GM19397 (cell line): ENCODE measurements at regions not wholly inside any gene's neighbourhood (a gene's known extent, or its start where the extent isn't known, plus 50 kb on each side); places are given as distances from the start of the nearest gene placed in this dataset.

ENCODE experiments used
- ATAC-seq: cut with Tn5 transposase; IDR thresholded peaks from one replicate; pipeline ENCODE4 v1.9.1; 2021; ENCODE audit warnings: mild to moderate bottlenecking, moderate library complexity; ENCODE audit not compliant: unreplicated experiment

- no peak for ATAC-seq
These were observed 143.9 kb upstream of the KLF14 start for GRCh38 chr7:130877991-130878305.

- no peak for ATAC-seq
These were observed 144.8 kb upstream of the KLF14 start for GRCh38 chr7:130878785-130879184.

GRCh38 chr7:130879191-130879590 lies 145.2 kb upstream of the KLF14 start:
- no peak for ATAC-seq

DNA sequence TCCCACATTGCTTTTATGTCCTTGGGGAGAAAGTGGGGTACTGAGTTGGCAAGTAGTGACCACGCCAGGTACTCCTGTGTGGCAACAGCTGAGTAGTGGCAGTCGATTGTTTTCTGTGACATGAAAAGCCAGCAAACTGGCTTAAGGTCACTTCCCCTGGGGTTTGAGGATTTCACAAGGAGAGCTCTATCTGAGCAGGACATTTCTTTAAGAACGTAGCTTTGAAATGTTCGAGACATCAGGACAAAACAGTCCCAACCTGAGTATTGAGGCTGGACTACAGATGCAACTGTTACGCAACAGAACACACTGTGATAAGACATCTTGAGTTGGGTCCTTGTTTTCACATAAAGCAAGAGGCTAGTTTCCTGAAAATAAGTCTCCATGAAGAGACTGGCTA lies 146.7 kb upstream of the KLF14 start:
- no peak for ATAC-seq

GRCh38 chr7:130881091-130881798 lies 147.2 kb upstream of the KLF14 start:
- ATAC-seq: no peak

DNA sequence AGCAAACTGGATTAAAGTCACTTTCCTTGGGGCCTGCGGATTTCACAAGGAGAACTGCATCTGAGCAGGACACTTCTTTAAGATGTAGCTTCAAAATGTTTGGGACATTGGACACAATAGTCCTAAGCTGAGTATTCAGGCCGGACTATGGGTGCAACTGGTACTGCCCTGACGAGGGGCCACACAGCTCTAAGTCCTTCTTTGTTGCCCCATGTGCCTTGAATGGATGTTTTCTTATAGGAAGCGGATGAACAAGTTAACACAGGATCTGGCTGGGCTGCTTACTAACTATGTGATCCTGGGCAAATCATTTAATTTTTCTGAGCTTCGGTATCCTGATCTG lies 147.8 kb upstream of the KLF14 start:
- ATAC-seq: no peak

DNA sequence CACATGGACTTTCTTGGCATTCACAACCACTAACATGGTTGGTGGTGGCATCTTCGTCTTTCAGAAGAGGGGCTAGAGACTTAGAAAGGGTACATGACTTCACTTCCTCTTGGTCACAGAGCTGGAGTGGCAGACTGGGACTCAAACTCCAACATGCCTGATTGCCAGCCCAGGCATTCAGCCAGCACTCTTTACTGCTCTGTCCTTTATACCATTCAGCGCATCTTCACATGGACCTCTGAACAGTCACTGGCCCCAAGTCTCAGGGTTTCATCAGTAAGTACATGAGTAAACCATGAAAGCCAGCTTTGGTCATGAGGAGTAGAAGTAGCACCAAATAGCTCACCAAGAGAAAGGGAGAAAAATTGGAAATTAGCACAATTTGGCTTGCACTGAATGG lies 148.4 kb upstream of the KLF14 start:
- ATAC-seq: no peak

DNA sequence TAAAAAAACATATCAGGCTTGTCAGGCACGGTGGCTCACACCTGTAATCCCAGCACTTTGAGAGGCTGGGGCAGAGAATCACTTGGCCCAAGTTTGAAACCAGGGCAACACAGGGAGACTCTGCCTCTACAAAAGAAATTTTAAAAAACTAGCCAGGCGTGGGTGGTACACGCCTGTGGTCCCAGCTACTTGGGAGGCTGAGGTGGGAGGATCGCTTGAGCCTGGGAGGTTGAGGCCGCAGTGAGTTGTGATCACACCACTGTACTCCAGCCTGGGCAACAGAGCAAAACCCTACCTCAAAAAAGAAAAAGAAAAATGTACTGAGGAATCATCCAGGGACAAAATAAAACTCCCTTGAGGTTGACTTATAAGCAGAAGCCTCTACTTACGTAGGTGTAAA lies 149.9 kb upstream of the KLF14 start:
- no peak for ATAC-seq

DNA sequence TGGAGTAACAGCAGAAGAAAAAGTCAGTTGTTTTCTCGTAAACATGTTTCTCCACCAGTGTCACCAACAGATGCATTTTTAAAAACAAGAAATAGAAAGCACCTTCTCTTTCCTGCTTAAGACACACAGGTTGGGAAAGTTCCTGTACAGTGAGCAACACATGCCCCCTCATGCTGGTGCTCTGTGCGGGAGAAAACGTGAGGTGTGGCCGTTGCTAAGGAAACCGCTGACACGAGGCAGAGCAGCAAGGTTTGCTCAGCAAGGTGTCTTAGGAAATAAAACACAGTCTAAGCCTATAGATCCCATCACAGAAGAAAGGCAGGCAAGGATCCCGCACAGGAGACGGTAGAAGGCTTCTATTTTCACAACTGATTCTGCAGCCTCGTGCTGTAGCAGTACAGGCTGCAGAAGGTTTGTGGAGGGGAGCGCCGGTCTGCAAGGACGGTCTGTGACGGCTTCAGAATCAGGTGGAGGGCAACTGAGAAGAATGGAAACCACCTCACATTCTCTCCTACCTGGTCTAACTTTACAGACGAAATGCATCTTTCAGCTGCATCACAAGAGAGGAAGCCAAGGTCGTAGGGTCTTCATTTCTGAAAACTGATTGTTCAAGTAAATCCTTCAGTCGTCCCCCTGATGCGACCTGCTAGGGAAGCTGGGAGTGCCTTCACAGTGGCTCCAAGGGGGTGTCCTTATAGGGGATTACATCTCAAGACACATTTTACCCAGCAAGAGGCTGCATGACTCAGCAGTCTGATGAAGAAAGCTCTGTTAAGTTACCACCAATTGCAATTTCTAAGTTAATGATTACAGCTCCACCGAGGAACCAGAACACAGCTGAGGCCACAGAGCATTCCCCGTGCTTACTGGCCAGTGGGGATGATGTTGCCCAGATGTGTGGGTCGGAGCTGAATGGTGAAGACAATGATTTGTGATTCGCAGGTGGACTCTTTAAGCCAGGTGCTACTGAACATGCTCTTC lies 150.7 kb upstream of the KLF14 start:
- no peak for ATAC-seq

DNA sequence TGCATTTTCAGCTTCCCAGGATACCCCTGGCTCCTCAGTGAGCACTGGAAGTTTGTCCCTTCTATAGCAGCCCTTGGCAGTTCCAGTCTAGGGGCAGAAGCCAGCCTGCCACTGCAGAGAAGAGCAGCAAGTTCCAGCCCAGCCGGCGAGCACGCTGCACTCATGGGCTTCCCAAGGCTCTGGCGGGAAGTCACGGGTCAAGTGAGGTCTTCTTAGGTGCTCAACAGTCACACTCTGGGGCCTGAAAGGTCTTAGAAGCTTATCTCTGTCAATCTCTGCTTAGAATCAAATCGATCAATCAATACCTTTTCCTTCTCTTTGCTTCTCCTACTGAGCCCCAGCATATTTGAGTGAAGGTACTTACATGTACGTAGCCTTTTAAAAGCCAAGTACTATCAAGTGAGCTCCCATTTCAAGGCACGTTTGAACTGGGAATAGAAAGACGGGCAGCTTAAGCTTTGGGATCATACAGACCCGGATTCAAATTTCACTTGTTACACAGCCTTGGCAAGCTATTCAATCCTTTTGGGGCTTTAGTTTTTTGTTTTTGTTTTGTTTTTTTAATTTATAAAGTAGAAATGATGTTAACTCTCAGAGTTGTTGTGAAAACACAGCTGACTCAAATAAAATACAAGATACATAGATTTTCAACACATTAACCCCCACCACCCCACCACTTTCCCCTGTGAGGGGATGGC lies 152.6 kb upstream of the KLF14 start:
- no peak for ATAC-seq

DNA sequence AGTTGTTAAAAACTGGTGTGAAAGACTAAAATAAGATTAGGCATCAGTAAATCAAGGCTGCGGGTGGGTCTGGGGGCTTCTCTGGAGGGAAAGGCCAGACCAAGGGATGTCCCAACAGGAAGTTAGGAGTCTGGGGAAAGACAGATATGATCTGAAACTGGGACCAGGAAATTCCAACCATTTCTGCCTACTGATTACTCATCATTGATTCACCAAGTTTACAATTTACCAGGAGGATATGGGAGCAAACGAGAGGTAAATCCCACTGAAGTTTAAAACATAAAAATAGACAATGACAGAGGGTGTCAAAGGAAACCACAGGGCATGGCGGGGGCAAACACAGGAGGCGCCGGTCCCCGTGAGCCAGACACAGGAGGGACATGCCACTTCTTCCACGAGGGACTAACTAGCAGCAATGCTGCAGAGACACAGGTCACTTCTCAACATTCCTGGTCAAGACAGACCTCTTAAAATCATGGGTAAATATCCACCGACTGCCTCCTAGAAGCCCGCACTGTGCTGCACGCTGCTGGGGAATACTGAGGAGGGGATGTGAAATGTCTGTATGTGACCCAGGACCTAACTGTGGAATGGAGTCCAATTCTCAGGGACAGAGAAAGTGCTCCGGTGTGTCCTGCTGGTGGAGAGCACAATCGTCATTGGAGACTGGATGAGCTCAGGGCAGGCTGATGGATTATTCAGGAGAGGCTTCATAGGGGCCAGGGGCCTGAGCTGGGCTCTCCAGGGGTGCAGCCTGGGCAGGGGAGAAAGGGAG lies 153.4 kb upstream of the KLF14 start:
- no peak for ATAC-seq

GRCh38 chr7:130887957-130888371 lies 154.0 kb upstream of the KLF14 start:
- no peak for ATAC-seq

DNA sequence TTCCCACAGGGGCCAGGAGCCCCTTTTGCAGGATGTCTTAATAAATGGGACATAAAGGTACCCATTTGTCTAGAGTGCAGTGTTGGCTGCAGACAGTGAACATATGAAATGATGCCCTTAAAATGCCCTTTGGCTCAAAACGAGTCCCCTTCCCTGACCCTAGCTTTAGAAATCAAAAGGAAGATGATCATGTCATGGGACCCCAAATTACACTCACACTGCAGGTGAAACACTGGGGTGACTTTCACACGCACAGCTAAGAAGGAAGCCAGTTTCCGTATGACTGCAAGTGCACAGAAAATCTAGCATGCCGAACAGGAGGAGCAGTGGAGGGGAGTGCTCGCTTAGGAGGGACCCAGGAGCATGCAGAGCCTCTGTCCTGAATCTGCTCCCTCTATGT lies 154.5 kb upstream of the KLF14 start:
- ATAC-seq: no peak

DNA sequence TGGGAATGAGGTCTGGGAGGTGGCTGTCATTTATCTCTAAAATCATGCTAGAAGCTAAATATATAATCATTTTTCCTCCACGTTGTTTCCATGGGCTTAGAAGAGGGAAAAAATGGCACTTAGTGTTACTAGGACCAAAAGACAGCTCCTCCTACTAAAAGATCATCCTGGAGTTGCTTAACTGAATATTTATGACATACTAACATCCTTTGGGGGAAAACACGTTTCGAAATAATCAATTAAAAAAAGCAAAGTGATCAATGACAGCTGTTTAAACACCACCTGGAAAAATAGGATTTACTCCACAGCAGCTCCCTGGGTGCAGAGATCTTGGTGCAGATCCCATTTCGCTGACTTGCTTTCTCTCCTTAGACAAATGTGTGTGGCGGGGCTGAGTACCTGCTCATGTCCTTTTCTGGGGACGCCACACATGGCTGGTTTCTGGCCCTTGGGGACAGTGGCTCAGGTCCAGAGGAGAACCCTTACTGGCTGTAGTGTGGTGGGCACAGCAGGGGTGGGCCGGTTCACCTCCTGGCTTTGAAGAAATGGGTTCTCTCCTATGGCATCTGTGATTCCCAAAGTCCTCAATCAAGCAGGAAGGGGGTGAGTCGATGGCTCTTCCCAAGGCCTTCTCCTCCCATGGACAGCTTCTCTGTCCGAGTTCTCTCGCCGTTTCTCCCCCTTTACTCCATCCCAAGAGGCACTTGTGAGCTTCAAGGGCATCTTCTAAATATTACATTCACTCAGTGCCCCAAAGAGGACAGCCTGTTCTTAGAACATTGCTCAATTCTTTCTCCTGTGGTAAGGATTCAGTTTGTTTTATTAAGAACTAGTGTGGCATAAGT lies 156.4 kb upstream of the KLF14 start:
- ATAC-seq: no peak

- no peak for ATAC-seq
These were observed 157.5 kb upstream of the KLF14 start for GRCh38 chr7:130891254-130892094.

DNA sequence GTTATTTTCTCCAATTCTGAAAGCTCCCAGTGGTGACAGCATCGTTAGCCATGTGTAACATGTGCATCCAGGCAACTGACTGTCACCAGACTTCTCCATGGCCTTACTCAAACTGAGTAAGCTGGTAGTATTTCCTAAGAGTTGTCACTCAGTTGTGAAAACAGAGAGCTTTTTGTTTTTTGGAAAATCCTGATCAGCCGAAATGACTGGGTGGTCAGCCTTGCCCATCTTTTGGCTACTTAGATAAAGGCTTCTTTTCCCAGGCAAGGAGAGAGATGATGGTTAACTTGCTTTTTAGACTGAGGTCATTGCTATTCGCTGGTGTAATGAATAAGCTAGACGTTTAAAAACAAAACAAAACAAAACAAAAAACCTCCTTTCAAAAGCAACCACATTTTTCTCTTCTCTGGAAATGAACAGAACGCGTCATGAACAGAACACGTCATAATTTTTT lies 159.5 kb upstream of the KLF14 start:
- ATAC-seq: no peak

- ATAC-seq: no peak
These were observed 160.3 kb upstream of the KLF14 start for GRCh38 chr7:130894146-130894908.
